HG02852 (cell line): ENCODE measurements at regions not wholly inside any gene's neighbourhood (a gene's known extent, or its start where the extent isn't known, plus 50 kb on each side); places are given as distances from the start of the nearest gene placed in this dataset.
"Not testable (repeated sequence)": the region's sequence is repeated elsewhere in the genome, so short reads cannot be mapped to it uniquely, and the experiment has no call there.

Experiments
- ATAC-seq: cut with Tn5 transposase; IDR thresholded peaks from one replicate; pipeline ENCODE4 v1.9.1; 2021; ENCODE audit warnings: mild to moderate bottlenecking, moderate library complexity; ENCODE audit not compliant: unreplicated experiment

DNA sequence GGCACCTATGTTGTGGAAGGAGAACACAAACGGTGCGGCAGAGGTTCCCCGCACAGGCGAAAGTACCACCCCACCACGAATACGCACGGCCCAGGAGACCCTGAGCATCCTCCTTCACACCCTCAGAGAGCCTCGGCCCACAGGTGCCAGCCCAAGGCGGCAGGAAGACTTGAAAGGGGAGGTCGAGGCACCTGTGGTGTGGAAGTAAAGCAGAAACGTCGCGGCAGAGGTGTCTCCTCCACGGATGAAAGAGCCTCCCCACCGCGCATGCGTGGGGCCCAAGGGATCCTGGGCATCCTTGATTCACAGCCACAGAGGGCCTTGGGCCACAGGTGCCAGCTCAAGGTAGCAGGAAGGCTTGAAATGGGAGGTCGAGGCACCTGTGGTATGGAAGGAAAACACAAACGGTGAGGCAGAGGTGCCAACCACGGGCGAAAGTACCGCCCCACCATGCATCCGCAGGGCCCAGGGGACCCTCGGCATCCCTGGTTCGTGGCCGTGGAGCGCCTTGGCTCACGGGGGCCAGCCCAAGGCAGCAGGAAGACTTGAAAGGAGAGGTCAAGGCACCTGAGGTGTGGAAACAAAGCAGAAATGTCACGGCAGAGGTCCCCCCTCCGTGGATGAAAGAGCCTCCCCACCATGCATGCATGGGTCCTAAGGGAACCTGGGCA is 380.1 kb downstream of the ALG10 start:
- no peak for ATAC-seq

- ATAC-seq: no peak
These were observed 380.8 kb downstream of the ALG10 start for GRCh38 chr12:34402899-34403705.

- ATAC-seq: no peak
These were observed 381.5 kb downstream of the ALG10 start for GRCh38 chr12:34403706-34404376.

GRCh38 chr12:34404377-34405285 is 382.3 kb downstream of the ALG10 start:
- ATAC-seq: no peak

- no peak for ATAC-seq
These were observed 383.3 kb downstream of the ALG10 start for GRCh38 chr12:34405286-34406227.

GRCh38 chr12:34406228-34406995 is 384.1 kb downstream of the ALG10 start:
- no peak for ATAC-seq

DNA sequence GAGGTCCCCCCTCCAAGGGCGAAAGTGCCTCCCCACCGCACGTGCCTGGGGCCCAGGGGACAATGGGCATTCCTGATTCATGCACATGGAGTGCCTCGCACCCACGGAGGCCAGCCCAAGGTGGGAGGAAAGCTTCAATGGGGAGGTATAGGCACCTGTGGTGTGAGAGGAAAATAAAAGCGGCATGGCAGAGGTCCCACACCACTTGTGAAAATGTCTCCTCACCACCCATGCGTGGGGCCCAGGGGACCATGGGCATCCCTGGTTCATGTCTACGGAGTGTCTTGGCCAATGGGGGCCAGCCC is 384.7 kb downstream of the ALG10 start:
- no peak for ATAC-seq

- ATAC-seq: no peak
These were observed 385.5 kb downstream of the ALG10 start for GRCh38 chr12:34407813-34408212.

DNA sequence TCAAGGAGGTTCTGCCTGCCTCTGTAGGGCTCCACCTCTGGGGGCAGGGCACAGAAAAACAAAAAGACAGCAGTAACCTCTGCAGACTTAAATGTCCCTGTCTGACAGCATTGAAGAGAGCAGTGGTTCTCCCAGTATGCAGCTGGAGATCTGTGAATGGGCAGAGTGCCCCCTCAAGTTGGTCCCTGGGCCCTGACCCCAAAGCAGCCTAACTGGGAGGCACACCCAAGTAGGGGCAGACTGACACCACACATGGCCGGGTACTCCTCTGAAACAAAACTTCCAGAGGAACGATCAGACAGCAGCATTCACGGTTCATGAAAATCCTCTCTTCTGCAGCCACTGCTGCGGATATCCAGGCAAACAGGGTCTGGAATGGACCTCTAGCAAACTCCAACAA is 409.2 kb downstream of the ALG10 start:
- ATAC-seq: not testable (repeated sequence)
